Heart right ventricle (tissue), 16 donors: ENCODE measurements at regions not wholly inside any gene's neighbourhood (a gene's known extent, or its start where the extent isn't known, plus 50 kb on each side); places are given as distances from the start of the nearest gene placed in this dataset.

Source experiments
- ATAC-seq, 8 donors: fragments of 200-7000 bp; cut with Tn5 transposase; one replicate each; pipeline ENCODE4 v1.9.1; 2020; ENCODE audit warnings: mild to moderate bottlenecking in 8 of 8, moderate library complexity in 8 of 8, moderate number of reproducible peaks in 1 of 8
- DNase-seq, 2 donors: peaks; one replicate each; pipeline ENCODE4 v3.0.0-alpha.2; 2020
- H3K27ac ChIP-seq, 10 donors: fragments of 200-600 bp; sonication (generic) in 2 of 10; one replicate each; pipeline versions ENCODE4 v1.5.0 to v1.8.0; 2020 to 2022; ENCODE audit warnings: mild to moderate bottlenecking in 3 of 10
- H3K27me3 ChIP-seq, 7 donors: fragments of 200-600 bp; one replicate each; pipeline ENCODE4 v1.8.0; 2021 to 2022; ENCODE audit warnings: mild to moderate bottlenecking in 2 of 7
- H3K36me3 ChIP-seq, 9 donors: fragments of 200-600 bp; sonication (generic) in 1 of 9; one replicate each; pipeline versions ENCODE4 v1.5.0 to v1.8.0; 2020 to 2022; ENCODE audit warnings: mild to moderate bottlenecking in 2 of 9
- H3K4me1 ChIP-seq, 9 donors: fragments of 200-600 bp; sonication (generic) in 1 of 9; one replicate each; pipeline versions ENCODE4 v1.5.0 to v1.8.0; 2020 to 2022; ENCODE audit warnings: mild to moderate bottlenecking in 4 of 9
- H3K4me3 ChIP-seq, 10 donors: fragments of 200-600 bp; sonication (generic) in 2 of 10; one replicate each; pipeline versions ENCODE4 v1.5.0 to v1.8.0; 2020 to 2022; ENCODE audit warnings: mild to moderate bottlenecking in 7 of 10, moderate library complexity in 2 of 10
- H3K9me3 ChIP-seq, 11 donors: fragments of 200-600 bp in 10 of 11; sonication (generic) in 2 of 11; one replicate each; pipeline versions ENCODE4 v1.5.0 to v1.8.0; 2013 to 2022; ENCODE audit warnings: mild to moderate bottlenecking in 2 of 11, control low read depth in 1 of 11, moderate library complexity in 1 of 11
- WGBS, 2 donors: extraction: QIAGEN DNeasy Blood & Tissue Kit; methylation state at CpG; one replicate each; pipeline ENCODE4 v1.1.7; 2013; ENCODE audit warnings: inconsistent platforms in 1 of 2; 5-methylcytosine and 5-hydroxymethylcytosine counted together
- intact Hi-C, 10 donors: fragments of 100-400 bp; cut with DNase I; formaldehyde crosslinking; loops; one replicate each; pipeline versions ENCODE4 v1.11.1 to v1.14.2; 2022
- TF ChIP-seq, protein P1 (sequence below), 9 donors: fragments of 200-600 bp; sonication (generic) in 2 of 9; IDR thresholded peaks; one replicate each; pipeline versions ENCODE4 v1.5.0 to v1.8.0; 2021 to 2022; ENCODE audit warnings: antibody characterized with exemption in 9 of 9, mild to moderate bottlenecking in 5 of 9, moderate library complexity in 1 of 9
- donor health status: Arrhythmogenic right ventricular cardiomyopathy.
- donor health status: ischemic (EF 13 %, LVEDD 7.1; RV severe dilation, severe dysfunction).
- donor health status: healthy with polysubstance abuse.
- donor health status: DM: no; HTN: yes; CAD: no.
- donor health status: DM: no; HTN: no; CAD: no.
- donor health status: ischemic (EF 25% LVEDD 6.9; RV normal size, moderate dysfunction).
- donor health status: ischemic (EF 25% LVEDD 5.7; RV mildly dilated, moderate dysfunction).
- donor health status: healthy.
- donor health status: DM: yes; HTN: yes; CAD: no.
- donor health status: Ischemic cardiomyopathy.
- donor health status: ischemic (EF 35%, LVEDD 5.7; RV mildly dilated, moderate dysfunction).
- donor health status: nonischemic (EF 11% LVEDD 7.7; RV severe dilation, severe dysfunction).
- donor health status: DM: yes; HTN: yes; CAD: no.
- donor health status: PGD.
- donor health status: ischemic (EF 29% LVEDD 5.4; RV normal size, mild dysfunction).
- donor health status: nonischemic (EF 23%, LVEDD 6.1; RV moderate dilation, normal function).

DNA sequence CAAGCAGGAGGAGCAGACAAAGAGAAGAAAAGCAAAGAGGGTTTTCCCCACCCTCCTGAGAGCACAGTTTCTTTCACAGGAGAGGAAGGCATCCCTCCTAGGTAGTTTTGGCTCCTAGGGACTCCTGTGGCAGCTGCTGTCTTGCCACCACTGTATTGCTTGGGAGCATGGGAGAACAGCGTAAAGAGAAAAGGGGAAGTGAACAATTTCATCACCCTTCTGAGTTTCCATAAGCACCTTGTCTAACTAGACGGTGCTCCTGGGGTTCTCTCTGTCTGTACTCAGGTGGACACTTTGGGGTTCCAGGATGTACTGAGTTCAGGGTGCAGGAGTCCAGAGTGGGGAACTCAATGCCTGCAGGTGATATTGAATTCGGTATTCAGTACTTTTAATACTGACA lies 1430.5 kb downstream of the TBC1D22A start:
- 81 to 87% methylated on average over 3 of the region's 3 CpGs for WGBS, 2 donors
- TF ChIP-seq, protein P1, sequence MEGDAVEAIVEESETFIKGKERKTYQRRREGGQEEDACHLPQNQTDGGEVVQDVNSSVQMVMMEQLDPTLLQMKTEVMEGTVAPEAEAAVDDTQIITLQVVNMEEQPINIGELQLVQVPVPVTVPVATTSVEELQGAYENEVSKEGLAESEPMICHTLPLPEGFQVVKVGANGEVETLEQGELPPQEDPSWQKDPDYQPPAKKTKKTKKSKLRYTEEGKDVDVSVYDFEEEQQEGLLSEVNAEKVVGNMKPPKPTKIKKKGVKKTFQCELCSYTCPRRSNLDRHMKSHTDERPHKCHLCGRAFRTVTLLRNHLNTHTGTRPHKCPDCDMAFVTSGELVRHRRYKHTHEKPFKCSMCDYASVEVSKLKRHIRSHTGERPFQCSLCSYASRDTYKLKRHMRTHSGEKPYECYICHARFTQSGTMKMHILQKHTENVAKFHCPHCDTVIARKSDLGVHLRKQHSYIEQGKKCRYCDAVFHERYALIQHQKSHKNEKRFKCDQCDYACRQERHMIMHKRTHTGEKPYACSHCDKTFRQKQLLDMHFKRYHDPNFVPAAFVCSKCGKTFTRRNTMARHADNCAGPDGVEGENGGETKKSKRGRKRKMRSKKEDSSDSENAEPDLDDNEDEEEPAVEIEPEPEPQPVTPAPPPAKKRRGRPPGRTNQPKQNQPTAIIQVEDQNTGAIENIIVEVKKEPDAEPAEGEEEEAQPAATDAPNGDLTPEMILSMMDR (IDR thresholded peaks at IDR 0.05): no peak
- no peak for DNase-seq
- H3K27ac ChIP-seq: no peak overlapping the region
- H3K4me1 ChIP-seq: no peaks in the 10 kb centered on the region
- no peak for ATAC-seq
- peaks cover 0 to 29% (median 0%) of the 10 kb centered on the region in 7 donors for H3K27me3 ChIP-seq
- H3K4me3 ChIP-seq: no peak overlapping the region
- intact Hi-C loops: no loop called here
- H3K9me3 ChIP-seq: peaks cover 0 to 39% (median 21%) of the 10 kb centered on the region in 11 donors
- H3K36me3 ChIP-seq: no peaks in the 10 kb centered on the region

DNA sequence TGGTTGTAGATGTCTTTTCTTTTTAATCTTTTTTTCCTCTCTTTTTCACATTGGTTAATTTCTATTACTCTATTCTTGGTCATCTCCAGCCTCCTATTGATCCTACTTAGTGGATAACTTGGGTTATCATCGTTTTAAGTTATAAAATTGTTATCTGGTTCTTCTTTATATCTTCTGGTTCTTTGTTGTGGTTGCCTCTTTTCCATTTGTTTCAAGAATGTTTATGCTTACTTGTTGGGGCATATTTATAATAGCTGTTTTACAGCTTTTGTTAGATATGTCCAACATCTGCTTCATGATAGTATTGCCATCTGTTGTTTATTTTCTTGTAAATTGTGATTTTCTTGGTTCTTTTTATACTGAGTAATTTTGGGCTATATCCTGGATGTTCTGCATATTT lies 1429.6 kb downstream of the TBC1D22A start:
- H3K4me1 ChIP-seq: no peaks in the 10 kb centered on the region
- ATAC-seq (no peak), DNase-seq (no peak)
- no peaks in the 10 kb centered on the region for H3K36me3 ChIP-seq
- TF ChIP-seq, protein P1 (IDR thresholded peaks at IDR 0.05): no peak
- 27 to 41% methylated on average over 1 of the region's 1 CpG for WGBS, 2 donors
- H3K9me3 ChIP-seq: peaks cover 0 to 39% (median 21%) of the 10 kb centered on the region in 11 donors
- H3K27me3 ChIP-seq: peaks cover 0 to 20% (median 0%) of the 10 kb centered on the region in 7 donors
- intact Hi-C loops: no loop called here
- H3K4me3 ChIP-seq: no peak overlapping the region
- H3K27ac ChIP-seq: no peak overlapping the region

DNA sequence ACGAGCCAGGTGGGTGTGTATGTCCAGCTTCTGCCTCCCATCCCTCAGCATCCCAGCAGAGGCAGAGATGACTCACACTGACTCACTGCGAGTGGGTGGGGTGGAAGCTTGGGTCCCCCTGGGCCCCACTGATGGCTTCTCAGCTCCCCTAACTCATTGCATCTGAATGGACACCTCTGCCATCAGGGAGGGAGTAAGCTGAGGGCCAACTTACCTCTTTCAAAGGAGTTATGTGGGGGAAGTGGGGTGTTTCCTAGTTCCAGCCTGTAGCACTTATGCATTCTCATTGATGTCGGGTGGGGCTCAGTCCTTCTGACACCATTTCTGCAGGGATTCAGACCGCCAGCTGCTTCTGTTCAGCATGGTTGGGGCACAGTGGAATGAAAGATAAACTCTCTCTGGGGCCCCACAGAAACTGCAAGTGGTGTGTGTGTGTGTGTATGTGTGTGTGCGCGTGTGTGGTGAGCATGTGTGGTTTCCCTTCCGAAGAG lies 1425.8 kb downstream of the TBC1D22A start:
- Histone ChIP-seq H3K9me3 (peaks cover 0 to 41% (median 21%) of the 10 kb centered on the region in 11 donors), H3K36me3 (no peaks in the 10 kb centered on the region), H3K27me3 (peaks cover 0 to 7% (median 0%) of the 10 kb centered on the region in 7 donors), H3K4me3 (no peak overlapping the region), H3K4me1 (no peaks in the 10 kb centered on the region), H3K27ac (no peak overlapping the region)
- DNase-seq (no peak), ATAC-seq (peak in 1 of 8 donors; percentile 15)
- intact Hi-C loops: no loop called here
- TF ChIP-seq, protein P1 (IDR thresholded peaks at IDR 0.05): no peak
- WGBS, 2 donors: 65 to 77% methylated on average over 7 of the region's 7 CpGs

DNA sequence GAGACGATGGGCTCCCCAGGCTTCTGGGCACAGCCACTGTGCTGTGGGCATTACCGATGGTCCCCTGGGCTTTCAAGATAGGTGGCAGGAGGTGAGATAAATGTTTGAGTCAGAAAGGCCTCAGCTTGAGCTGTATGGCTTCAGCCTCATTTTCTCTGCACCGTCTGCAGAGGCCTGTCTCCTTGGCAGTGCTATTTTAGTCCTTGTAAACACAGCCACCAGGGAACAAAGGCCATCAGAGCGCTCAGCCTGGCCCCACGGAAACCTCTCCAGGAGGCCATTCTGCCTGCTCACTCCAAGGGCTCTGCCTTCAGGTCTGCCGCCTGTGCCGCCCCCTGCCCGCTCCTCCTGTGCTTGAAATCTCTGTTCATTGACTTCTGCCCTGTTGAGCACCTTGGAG lies 1424.9 kb downstream of the TBC1D22A start:
- intact Hi-C loops: no loop called here
- TF ChIP-seq, protein P1 (IDR thresholded peaks at IDR 0.05): no peak
- ATAC-seq (no peak), DNase-seq (no peak)
- H3K27me3 ChIP-seq: peaks cover 0 to 12% (median 0%) of the 10 kb centered on the region in 7 donors
- H3K36me3 ChIP-seq: no peaks in the 10 kb centered on the region
- WGBS, 2 donors: 48 to 54% methylated on average over 8 of the region's 8 CpGs
- H3K4me3 ChIP-seq: no peak overlapping the region
- H3K4me1 ChIP-seq: no peaks in the 10 kb centered on the region
- peaks cover 0 to 36% (median 21%) of the 10 kb centered on the region in 11 donors for H3K9me3 ChIP-seq
- no peak overlapping the region for H3K27ac ChIP-seq
